H1 (cell line): ENCODE measurements at regions not wholly inside any gene's neighbourhood (a gene's known extent, or its start where the extent isn't known, plus 50 kb on each side); places are given as distances from the start of the nearest gene placed in this dataset.

Experiments used
- EP300 ChIP-seq, 2 experiments: IDR thresholded peaks; 1 replicate in 1 of 2; 2 replicates in 1 of 2; pipeline ENCODE4 v1.6.1; 2011 to 2012; ENCODE audit warnings: low read depth in 2 of 2, low read length in 2 of 2, mild to moderate bottlenecking in 2 of 2, borderline replicate concordance in 1 of 2, inconsistent platforms in 1 of 2, moderate library complexity in 1 of 2
- POLR2A ChIP-seq, 2 experiments: IDR thresholded peaks; 1 replicate in 1 of 2; 2 replicates in 1 of 2; pipeline ENCODE4 v1.6.1; 2011; ENCODE audit warnings: low read depth in 2 of 2, low read length in 2 of 2, mild to moderate bottlenecking in 2 of 2; ENCODE audit errors: control extremely low read depth in 1 of 2
- SRF ChIP-seq: IDR thresholded peaks from 2 replicates; pipeline ENCODE4 v1.6.1; 2011; ENCODE audit warnings: mild to moderate bottlenecking, low read depth, low read length, moderate library complexity

- TF ChIP-seq EP300 (IDR thresholded peaks at IDR 0.05; ENCODE audit: borderline replicate concordance in 1 of 2, low read depth in 2 of 2, low read length in 2 of 2), result no peak
- TF ChIP-seq POLR2A (IDR thresholded peaks at IDR 0.05; ENCODE audit: control extremely low read depth in 1 of 2, low read depth in 2 of 2, low read length in 2 of 2), result no peak
- TF ChIP-seq SRF, result no peak
These were observed 249.4 kb upstream of the CTBP2 start (continued) for GRCh38 chr10:125409756-125410155.
